NCI-H2196 treated with DMSO at 0.1 percent for 48 hours (cell line): ENCODE measurements at regions not wholly inside any gene's neighbourhood (a gene's known extent, or its start where the extent isn't known, plus 50 kb on each side); places are given as distances from the start of the nearest gene placed in this dataset.
"Not testable (repeated sequence)": the region's sequence is repeated elsewhere in the genome, so short reads cannot be mapped to it uniquely, and the experiment has no call there.

Experiments
- DNase-seq: peaks from one replicate; lab custom pipeline; 2025; ENCODE audit not compliant: unreplicated experiment; lab: John Stamatoyannopoulos, UW

DNA sequence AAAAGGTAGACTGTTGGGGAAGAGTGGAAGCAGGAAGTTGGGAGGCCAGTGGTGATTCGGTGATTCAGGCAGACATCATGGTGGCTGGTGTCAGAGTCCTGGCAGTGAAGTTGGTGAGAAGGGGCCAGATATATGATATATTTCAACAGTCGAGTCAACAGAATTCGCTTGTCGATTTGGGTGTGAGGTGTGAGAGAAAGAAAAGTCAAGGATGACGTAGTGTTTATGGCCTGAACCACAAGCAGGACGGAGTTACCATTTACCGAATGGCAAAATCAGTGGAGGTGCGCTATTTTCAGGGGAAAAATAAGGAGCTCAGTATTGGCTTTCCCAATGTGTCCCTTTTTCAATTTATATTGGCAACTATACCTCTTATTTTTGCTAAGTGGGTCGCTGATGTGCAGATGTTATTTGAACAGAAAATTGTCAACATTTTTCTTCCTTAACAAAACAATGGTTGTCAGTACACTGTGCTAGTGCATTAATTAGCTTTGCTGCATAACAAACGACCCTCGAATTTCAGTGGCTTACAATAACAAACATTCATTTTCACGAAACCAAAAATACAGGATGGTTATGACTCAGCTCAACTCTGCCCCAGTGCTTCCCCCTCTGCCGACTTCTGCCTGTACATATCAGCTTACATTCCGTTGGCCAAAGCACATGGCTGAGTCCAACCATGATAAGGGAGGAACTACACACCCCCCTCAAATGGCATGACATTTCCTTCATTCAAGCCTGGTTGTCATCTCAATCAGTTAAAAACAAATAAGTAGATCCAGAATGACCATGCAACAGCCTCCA lies 255.0 kb upstream of the ZFP64 start:
- no peak for DNase-seq

DNA sequence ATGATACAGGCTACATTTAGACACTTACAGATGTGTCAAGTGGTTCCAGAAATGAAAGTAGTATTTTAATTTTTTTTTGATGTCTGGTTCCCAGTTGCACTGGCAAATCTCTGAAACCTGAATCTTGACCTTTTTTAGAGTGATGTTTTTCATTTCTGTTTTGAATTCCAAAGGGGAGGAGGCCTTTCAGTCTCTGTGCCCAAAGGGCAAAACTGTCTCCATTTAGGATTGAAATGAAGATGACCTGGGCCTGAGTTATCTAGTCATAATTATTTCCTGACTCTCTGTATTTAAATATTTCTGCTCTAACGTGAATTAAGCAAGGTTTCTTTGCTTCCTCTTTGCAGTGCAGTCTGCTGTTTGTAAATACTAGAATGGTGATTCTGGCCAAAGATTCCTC lies 252.9 kb upstream of the ZFP64 start:
- no peak for DNase-seq

DNA sequence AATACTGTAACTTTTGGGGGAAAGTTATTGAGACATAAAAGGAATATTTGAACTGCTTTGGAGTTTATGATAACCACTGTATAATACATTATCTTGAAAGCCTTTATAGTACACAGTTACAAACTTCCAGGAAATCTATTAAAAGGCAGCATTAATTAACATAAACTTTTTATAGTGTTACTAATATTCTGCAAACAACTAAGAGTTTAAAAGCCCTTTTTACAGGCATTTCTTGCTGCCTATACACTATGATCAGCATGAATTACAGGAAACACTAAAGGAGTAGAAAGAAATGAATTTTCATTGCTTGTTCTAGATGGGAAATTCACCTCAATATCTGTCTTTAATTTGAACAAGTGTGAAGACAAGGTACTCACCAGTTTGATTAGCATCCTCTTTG lies 252.3 kb upstream of the ZFP64 start:
- no peak for DNase-seq

DNA sequence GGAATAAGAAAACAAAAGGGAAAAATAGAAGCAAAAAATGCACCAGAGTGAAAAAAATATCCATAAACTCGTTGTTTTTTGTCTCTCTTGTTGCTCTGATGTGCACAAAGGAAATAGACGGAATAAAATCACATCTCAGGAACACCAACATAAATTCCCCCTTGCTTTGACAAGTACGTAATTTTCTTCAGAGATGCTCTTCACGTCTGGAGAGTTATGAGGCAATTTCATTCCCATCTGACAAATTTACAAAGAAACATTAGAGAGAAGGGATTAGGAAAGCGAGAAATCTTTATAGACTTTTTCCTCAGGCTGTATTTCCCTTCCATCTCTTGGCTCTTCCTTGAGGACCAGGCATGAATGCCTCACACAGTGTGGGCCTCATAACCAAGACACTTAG lies 250.1 kb upstream of the ZFP64 start:
- DNase-seq = no peak

DNA sequence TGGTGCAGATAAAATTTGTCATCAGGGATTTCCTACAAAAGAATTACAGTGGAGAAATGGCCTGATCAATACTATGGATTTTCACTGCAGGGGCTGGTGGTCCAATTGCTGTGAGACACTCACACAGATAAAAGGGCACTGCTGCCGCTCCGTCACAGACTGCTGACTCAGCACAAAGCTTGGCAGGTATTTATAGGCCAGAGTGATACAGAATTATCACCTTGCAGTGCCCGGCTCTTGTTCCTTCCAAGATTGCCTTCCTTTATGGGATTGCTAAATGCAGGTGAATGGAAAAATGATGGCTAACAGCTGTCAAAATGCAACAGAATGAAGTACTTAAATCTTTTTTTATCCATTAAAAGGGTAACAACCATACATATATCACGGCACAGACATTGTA lies 247.8 kb upstream of the ZFP64 start:
- no peak for DNase-seq

DNA sequence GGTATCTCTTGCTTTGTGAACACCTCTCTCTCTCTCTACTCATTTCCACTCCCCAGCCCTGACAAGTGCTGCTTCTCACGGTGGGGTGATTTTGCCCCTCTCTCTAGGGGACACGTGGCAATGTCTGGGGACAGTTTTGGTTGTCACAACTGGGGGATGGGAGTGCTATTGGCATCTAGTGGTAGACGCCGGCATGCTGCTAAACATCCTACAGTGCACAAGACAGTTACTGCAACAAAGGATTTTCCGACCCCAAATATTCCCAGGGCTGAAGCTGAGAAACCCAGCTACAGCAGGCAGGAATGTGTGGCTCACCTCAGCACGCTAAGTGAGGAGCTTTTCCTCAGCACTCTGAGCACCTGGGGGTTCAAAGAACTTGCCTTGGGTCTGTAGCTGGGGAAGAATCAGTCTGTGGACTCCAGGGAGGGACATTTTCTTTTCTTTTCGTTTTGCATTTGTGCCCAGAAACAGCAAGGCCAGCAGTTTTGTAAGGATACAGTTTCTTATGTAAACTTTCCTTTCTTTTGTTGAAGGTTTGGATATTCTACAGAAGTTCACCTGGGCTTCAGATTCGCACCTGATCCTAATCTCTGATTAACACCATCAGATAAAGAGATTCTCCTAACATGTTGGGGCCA lies 246.9 kb upstream of the ZFP64 start:
- DNase-seq = no peak

DNA sequence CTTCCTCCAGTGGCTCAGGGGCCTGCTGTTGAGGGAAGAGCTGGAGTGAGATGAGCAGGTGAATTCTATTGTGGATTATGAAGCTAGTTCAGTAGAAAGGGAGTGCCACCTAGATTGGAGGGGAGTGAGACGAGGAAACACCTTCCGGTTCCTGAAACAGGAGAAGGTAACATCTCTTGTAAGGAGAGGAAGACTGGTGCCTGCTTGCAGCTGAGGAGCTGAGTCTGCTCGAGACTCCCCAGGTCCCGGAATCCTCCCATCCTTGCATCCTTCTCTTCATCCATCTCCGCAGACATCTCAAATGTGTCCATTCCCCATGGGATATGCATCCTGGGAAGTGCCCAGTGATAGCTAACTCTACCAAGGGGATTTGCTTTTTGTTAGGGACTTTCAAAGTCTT lies 242.9 kb upstream of the ZFP64 start:
- no peak for DNase-seq

DNA sequence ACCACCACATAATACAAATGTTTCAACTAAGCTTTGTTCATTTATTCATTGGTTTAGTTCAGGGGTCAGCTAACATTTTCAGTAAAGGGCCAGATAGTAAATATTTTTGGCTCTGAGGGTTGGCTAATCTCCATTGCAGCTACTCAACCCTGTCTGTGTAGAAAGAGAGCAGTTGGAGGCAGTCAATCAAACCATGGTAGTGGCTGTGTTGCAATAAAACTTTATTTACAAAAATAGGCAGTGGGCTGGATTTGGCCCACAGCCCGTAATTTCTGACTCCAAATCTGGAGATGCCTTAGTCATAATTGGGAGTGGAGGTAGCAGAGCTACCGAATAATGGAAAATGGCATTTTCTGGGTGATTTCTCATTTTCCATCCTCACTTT lies 242.5 kb upstream of the ZFP64 start:
- no peak for DNase-seq

DNA sequence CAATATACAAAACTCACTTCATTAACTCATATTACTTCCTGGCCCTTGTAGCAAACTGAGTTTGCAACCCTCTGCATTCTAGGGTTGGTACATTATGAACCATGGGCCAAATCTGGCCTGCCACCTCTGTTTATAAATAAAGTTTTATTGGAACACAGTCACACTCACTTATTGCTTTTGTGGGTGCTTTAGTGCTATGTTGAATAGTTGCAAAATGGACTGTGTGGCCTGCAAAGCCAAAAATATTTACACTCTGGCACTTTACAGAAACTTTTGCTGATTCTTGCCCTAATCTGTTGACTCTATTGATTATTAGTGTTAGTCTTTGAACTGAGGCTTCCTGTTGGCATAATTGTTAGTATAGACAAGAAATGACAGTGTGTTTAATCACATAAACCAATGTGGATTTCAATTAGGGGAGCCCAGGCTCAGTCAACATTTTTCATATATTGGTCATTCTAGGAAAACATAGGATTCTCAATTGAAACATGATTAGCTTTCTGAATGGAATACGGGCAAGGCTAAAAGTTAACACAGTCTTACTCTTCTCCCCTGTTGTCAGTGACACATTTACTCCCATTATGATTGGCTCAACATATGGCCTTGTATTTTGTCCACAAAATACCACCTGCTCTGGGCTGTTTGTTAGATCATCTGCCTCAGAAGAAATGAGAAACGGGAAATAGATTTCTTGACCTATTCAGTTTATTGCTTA lies 241.9 kb upstream of the ZFP64 start:
- no peak for DNase-seq

DNA sequence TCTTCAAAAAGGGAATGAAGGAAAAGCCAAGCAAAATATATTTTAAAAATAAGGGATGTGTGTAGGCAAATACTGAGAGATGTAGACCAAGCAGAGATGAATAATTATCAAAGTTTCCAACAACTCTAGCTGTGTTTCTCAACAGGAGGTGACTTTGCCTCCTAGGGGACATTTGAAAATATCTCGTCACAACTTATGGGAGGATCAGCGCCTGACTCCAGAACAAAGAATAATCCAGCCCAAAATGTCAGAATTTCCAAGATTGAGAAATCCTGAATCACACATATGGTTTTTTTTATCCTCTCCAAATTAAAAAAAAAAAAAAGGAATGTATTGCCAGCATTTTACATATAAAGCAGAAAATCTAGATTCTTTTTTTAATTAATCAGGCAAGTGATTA lies 241.2 kb upstream of the ZFP64 start:
- no peak for DNase-seq

DNA sequence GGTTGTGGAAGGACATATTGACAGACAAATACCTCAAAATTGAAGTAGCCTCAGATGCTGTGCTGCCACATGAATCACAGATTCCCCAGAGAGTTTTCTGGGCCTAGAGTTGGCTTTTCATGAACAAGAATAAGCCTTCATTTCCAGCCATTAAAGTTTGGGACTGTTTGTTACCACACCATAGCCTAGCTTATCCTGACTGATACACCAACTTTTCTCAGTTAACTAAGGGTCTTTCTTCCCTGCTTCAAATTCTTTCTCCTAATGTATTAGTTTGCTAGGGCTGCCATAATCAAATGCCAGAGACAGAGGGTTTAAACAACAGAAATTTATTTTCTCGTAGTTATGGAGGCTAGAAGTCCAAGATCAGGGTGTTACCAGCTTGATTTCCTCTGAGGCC lies 237.4 kb upstream of the ZFP64 start:
- DNase-seq = no peak

DNA sequence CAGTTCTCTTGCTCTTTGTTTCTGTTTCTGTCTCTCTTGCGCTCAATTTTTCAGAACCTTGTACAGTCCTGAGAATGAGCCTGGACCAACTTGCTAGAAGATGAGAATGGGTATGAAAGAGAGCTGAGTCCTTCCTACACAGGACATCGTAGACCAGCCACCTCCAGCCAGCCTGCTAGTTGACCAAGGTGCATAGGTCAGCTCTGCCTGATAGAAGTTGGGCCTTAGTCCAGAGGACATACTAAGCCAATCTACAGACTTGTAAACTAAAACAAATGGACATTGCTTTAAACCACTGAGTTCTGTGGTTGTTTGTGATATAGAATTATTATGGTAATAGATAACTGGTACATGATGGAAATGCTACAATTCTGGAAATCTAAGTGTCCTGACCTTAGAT lies 236.4 kb upstream of the ZFP64 start:
- DNase-seq = no peak

DNA sequence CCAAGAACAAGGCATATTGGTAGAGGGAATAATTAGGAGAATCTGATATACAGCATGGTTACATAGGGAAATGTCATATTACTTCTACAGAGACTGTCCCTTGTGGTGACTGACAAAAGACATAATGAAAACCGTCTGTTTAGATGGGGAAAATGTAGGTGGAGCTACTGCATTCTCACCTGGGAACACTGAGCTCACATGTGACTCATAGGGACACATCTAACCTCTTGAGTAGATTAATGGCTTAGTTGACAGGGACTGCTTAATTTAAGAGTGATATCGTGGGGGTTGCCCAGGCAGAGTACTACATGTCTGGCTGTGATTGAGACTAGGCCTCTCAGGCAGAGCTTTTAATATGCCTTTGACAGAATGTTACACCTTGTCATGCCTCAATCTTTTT lies 235.3 kb upstream of the ZFP64 start:
- no peak for DNase-seq

DNA sequence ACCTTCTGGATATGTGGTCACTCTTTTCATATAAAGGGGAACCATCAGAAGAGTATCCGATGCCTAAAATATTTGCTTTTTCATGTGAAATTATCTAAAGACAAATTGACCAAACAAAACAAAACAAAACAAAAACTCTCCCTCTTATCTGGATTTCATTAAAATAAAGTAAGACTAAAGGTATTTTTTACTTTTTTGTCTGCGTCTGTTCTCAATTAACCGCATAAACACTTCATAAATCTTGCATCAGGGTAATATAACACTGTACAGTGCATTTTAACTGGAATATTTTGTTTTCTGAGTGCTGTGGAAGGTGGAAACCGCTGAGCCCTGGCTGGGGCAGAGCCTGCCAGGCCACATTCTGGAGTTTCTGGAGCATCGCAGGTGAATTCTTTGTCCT lies 234.1 kb upstream of the ZFP64 start:
- DNase-seq = no peak

DNA sequence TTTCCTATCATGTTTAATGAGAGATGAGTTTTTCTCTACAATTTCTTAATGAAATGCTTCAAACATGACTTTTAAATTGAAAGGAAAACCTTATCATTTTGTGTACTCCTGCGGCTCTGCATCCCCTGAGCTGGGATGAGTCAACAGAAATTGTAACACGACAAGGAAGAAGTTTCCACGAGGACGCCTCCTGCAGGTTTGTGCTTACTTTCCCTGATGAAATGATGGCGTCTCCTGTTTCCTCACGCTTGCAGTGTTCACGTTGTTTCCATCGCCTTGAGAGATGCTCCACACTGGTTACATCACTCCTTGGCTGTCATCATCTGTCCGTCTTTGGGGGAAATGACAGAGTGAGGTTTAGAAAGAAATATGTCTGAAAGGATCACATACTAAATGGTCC lies 233.7 kb upstream of the ZFP64 start:
- DNase-seq = no peak

DNA sequence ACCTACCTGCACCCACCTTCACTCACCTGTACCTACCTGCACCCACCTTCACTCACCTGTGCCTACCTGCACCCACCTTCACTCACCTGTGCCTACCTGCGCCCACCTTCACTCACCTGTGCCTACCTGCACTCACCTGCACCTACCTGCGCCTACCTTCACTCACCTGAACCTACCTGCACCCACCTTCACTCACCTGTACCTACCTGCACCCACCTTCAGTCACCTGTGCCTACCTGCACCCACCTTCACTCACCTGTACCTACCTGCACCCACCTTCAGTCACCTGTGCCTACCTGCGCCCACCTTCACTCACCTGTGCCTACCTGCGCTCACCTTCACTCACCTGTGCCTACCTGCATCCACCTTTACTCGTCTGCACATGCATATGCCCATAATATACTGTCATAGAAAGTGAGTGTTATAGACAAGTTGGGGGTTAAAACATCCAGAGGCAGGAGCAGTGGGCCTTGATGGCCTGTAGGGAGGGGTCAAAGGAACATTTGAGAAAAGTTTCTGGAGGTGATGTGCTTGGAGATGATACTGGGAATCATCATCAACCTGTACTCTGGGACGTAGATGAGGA lies 232.9 kb upstream of the ZFP64 start:
- DNase-seq = not testable (repeated sequence)

DNA sequence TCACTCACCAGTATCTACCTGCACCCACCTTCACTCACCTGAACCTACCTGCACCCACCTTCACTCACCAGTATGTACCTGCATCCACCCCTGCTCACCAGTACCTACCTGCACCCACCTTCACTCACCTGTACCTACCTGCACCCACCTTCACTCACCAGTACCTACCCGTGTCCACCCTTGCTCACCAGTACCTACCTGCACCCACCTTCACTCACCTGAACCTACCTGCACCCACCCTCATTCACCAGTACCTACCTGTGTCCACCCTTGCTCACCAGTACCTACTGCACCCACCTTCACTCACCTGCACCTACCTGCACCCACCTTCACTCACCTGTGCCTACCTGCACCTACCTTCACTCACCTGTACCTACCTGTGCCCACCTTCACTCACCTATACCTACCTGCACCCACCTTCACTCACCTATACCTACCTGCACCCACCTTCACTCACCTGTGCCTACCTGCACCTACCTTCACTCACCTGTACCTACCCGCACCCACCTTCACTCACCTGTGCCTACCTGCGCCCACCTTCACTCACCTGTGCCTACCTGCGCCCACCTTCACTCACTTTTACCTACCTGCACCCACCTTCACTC lies 232.1 kb upstream of the ZFP64 start:
- not testable (repeated sequence) for DNase-seq

DNA sequence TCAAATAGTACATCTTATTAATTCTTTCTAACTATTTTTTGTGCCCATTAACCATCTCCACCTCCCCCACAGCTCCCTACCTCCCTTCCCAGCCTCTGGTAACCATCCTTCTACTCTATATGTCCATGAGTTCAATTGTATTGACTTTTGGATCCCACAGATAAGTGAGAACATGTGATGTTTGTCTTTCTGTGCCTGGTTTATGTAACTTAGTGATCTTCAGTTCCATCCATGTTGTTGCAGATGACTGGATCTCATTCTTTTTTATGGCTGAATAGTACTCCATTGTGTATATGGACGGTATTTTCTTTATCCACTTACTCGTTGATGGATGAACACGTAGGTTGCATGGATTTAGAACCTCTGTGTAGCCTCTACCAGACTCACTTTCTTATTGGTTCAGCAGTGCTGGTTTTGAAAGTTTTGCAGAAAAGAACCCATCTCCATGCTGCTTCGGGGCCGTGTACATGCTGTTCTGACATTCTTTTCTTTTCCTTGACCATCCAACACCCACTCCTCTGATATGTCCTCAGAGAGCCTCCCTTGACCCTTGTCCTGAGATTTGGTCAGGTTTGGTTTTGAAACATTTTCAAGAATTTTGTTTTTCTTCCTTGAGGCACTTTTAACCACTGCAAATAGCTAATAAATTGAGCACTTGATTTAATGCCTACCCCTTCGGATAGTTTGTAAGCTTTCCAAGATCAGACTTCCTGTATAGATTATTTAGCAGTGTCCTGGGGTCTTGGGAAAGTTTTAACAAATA lies 231.2 kb upstream of the ZFP64 start:
- no peak for DNase-seq

DNA sequence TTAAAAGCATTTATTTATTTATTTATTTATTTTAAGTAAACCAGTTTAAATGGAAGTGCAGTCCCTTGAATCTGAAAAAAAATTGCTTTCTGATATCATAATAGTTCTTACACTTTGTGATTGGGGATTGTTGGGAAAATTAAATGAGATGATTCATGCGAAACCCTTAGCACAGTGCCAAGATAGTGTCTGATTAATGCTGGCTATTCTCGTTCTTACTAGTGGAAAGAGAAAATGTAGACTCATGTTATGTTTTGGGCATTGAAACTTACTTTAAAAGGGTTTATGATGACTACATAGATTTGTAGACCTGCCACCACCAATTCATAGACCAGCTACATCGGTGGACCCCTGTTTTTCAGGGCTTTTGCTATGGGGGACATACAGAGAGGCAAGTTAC lies 229.2 kb upstream of the ZFP64 start:
- DNase-seq = no peak

DNA sequence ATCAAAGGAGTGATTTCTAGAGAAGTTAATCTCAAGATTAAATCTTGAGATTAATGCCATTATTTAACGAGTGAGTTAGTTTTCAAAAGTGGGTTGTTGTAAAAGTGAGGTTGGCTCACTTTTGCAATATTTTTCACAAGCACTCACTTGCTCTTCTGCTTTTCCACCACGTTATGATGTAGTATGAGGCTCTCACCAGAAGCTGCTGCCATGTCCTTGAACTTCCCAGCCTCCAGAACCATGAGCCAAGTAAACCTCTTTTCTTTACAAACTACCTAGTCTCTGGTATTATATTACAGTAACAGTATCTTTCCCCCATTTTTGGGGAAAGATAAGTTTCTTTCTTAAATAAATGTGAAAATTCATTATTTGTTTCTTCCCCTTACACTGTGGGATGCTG lies 227.6 kb upstream of the ZFP64 start:
- no peak for DNase-seq

DNA sequence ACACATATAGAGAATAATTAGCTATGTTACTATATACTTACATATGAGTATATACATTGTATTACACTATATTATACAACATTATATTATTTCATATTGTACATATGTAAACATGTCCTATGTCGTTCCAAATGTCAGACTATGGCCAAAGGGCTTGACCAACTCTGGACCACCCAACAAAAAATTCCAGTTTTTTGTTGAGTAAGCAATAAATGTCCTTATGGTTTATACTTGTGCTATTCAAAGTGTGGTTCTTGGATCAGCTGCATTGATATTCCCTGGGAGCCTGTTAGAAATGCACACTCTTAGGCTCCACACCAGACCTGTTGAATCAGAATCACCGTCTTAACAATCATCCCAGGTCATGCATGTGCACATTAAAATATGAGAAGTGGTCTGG lies 225.4 kb upstream of the ZFP64 start:
- DNase-seq = no peak
